Large intestine (tissue), 3 donors: ENCODE measurements at regions not wholly inside any gene's neighbourhood (a gene's known extent, or its start where the extent isn't known, plus 50 kb on each side); places are given as distances from the start of the nearest gene placed in this dataset.

Experiments
- DNase-seq, 2 donors: peaks; one replicate each; pipeline versions ENCODE4 v3.0.0 to v3.0.0-alpha.2; 2013
- H3K27ac ChIP-seq: one replicate; pipeline ENCODE4 v1.5.1; 2013; ENCODE audit warnings: low read length
- H3K27me3 ChIP-seq: 2 replicates; pipeline ENCODE4 v1.6.1; 2013; ENCODE audit warnings: low read length; ENCODE audit not compliant: control insufficient read depth, insufficient read depth
- H3K36me3 ChIP-seq: 2 replicates; pipeline ENCODE4 v1.6.1; 2013; ENCODE audit warnings: low read length; ENCODE audit not compliant: control insufficient read depth, insufficient read depth
- H3K4me1 ChIP-seq: one replicate; pipeline ENCODE4 v1.6.1; 2013; ENCODE audit warnings: low read length; ENCODE audit not compliant: control insufficient read depth, insufficient read depth
- H3K4me3 ChIP-seq: one replicate; pipeline ENCODE4 v1.5.1; 2013; ENCODE audit warnings: low read length
- H3K9me3 ChIP-seq: one replicate; pipeline ENCODE4 v1.6.1; 2013; ENCODE audit warnings: mild to moderate bottlenecking, low read depth, low read length, moderate library complexity; ENCODE audit not compliant: control insufficient read depth
- WGBS: methylation state at CpG from one replicate; pipeline ENCODE4 v1.1.5; 2013; ENCODE audit warnings: low lambda C conversion rate; ENCODE audit not compliant: insufficient coverage; 5-methylcytosine and 5-hydroxymethylcytosine counted together

DNA sequence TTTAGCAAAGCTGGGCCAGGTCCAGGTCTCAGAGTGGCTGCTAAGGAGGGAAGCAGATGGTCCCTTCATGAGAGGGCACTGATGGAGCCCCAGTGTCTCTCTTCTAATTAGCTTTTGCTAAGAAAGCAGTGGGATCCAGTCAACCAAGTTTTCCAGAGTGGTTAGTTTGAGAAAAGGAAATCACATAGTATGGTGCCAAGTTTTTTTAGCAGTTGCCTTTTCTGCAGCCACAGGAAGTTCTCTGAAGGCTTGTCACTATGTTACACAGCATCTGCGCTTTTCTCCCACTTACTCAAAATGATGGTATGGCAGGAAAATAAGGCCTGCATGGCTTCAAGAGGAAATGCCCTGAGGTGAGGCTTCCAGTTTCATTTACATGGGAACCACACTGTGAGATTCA is 331.5 kb upstream of the ZNF462 start:
- H3K27me3 ChIP-seq: no peaks in the 10 kb centered on the region
- no peak overlapping the region for H3K27ac ChIP-seq
- H3K4me1 ChIP-seq: no peaks in the 10 kb centered on the region
- no peak overlapping the region for H3K4me3 ChIP-seq
- no CpG with 5 or more reads among the region's 1 CpG for WGBS
- no peak for DNase-seq
- no peaks in the 10 kb centered on the region for H3K36me3 ChIP-seq
- H3K9me3 ChIP-seq: no peaks in the 10 kb centered on the region

GRCh38 chr9:106532306-106533015 is 330.5 kb upstream of the ZNF462 start:
- Histone ChIP-seq H3K27ac (no peak overlapping the region), H3K36me3 (no peaks in the 10 kb centered on the region), H3K4me3 (no peak overlapping the region), H3K4me1 (no peaks in the 10 kb centered on the region), H3K27me3 (no peaks in the 10 kb centered on the region), H3K9me3 (no peaks in the 10 kb centered on the region)
- DNase-seq: no peak
- WGBS: no CpG with 5 or more reads among the region's 5 CpGs

- no peaks in the 10 kb centered on the region for H3K4me1 ChIP-seq
- no CpG with 5 or more reads among the region's 3 CpGs for WGBS
- H3K27ac ChIP-seq: no peak overlapping the region
- H3K9me3 ChIP-seq: no peaks in the 10 kb centered on the region
- H3K4me3 ChIP-seq: no peak overlapping the region
- no peak for DNase-seq
- H3K27me3 ChIP-seq: no peaks in the 10 kb centered on the region
- H3K36me3 ChIP-seq: no peaks in the 10 kb centered on the region
Observed at GRCh38 chr9:106534800-106535199, 328.2 kb upstream of the ZNF462 start.

- Histone ChIP-seq H3K9me3 (no peaks in the 10 kb centered on the region), H3K27ac (no peak overlapping the region), H3K4me1 (no peaks in the 10 kb centered on the region), H3K36me3 (no peaks in the 10 kb centered on the region), H3K27me3 (no peaks in the 10 kb centered on the region), H3K4me3 (no peak overlapping the region)
- no CpG with 5 or more reads among the region's 1 CpG for WGBS
- DNase-seq: no peak
Observed at GRCh38 chr9:106535439-106535838, 327.5 kb upstream of the ZNF462 start.

DNA sequence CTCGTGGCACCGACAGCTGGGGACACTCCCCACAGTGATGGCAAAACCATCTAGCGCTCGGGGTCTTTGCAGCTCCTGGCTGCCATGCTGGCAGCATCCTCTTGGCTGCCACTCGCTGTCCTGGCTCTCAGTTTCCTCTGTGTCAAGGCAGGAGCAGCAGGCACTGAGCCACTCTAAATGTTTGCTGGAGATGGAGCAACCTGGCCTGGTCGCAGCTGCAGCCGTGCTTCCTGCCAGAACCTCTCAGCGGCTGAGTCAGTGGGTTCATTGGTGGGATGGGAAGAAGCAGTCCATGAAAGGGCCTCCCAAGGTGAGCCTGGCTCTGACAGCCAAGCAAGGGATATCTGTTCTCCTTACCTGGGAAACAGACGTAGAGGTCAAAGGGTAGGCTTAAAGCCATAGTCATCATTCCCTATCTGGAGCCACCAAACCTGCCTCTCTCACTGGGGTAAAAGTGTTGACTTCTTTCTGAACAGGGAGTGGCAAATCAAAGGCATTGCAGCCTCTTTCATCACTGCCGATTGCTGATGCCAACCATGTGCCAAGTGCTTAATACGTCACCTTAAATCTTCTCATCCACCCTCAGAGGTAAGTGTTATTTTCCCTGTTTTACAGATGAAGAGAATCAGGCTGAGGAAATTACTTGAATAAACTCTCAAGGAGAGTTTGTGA is 304.8 kb upstream of the ZNF462 start:
- peaks cover 2% of the 10 kb centered on the region for H3K9me3 ChIP-seq
- H3K27ac ChIP-seq: no peak overlapping the region
- DNase-seq: no peak
- no peak overlapping the region for H3K4me3 ChIP-seq
- no peaks in the 10 kb centered on the region for H3K4me1 ChIP-seq
- whole genome bisulfite sequencing: no CpG with 5 or more reads among the region's 11 CpGs
- H3K36me3 ChIP-seq: no peaks in the 10 kb centered on the region
- no peaks in the 10 kb centered on the region for H3K27me3 ChIP-seq

- 80% methylated on average over 1 of the region's 1 CpG for WGBS
- Histone ChIP-seq H3K4me1 (no peaks in the 10 kb centered on the region), H3K27ac (no peak overlapping the region), H3K9me3 (no peaks in the 10 kb centered on the region), H3K27me3 (no peaks in the 10 kb centered on the region), H3K36me3 (no peaks in the 10 kb centered on the region), H3K4me3 (no peak overlapping the region)
- DNase-seq: no peak
Observed at GRCh38 chr9:106560540-106560939, 302.4 kb upstream of the ZNF462 start.

- H3K27ac ChIP-seq: no peak overlapping the region
- DNase-seq: no peak
- H3K9me3 ChIP-seq: peaks cover 2% of the 10 kb centered on the region
- WGBS: 67% methylated on average over 3 of the region's 5 CpGs
- no peaks in the 10 kb centered on the region for H3K27me3 ChIP-seq
- no peak overlapping the region for H3K4me3 ChIP-seq
- H3K36me3 ChIP-seq: no peaks in the 10 kb centered on the region
- H3K4me1 ChIP-seq: no peaks in the 10 kb centered on the region
Observed at GRCh38 chr9:106575823-106576222, 287.1 kb upstream of the ZNF462 start.

GRCh38 chr9:106576232-106576760 is 286.7 kb upstream of the ZNF462 start:
- H3K27ac ChIP-seq: no peak overlapping the region

GRCh38 chr9:106577121-106577520 is 285.8 kb upstream of the ZNF462 start:
- no peaks in the 10 kb centered on the region for H3K27me3 ChIP-seq
- no peak overlapping the region for H3K27ac ChIP-seq
- H3K36me3 ChIP-seq: no peaks in the 10 kb centered on the region
- no peak for DNase-seq
- no peaks in the 10 kb centered on the region for H3K4me1 ChIP-seq
- H3K4me3 ChIP-seq: no peak overlapping the region
- H3K9me3 ChIP-seq: peaks cover 2% of the 10 kb centered on the region

More at GRCh38 chr9:106576232-106576760, 286.7 kb upstream of the ZNF462 start:
- Histone ChIP-seq H3K9me3 (peaks cover 2% of the 10 kb centered on the region), H3K36me3 (no peaks in the 10 kb centered on the region), H3K4me3 (no peak overlapping the region), H3K27me3 (no peaks in the 10 kb centered on the region), H3K4me1 (no peaks in the 10 kb centered on the region)
- no CpG with 5 or more reads among the region's 7 CpGs for WGBS
- DNase-seq: no peak

DNA sequence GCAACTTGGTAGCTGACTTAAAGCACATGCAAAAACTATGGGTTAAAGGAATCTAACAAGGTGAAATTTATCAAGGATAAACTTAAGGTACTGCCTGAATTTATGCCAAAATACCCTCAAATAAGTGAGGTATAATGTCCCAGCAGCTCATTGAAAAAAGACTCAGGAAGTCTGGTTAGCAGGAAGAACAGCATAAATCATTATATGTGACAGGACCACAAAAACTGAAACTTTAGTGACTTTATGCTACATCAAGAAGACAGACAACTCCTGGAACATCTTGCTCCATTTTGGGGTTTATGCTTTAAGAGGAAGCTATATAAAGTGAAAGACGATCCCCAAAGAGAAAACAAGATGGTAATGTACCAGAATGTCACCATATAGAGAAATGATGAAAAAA is 282.4 kb upstream of the ZNF462 start:
- Histone ChIP-seq H3K27me3 (no peaks in the 10 kb centered on the region), H3K36me3 (no peaks in the 10 kb centered on the region), H3K27ac (no peak overlapping the region), H3K4me1 (no peaks in the 10 kb centered on the region), H3K9me3 (peaks cover 2% of the 10 kb centered on the region), H3K4me3 (no peak overlapping the region)
- WGBS: 100% methylated on average over 1 of the region's 1 CpG
- no peak for DNase-seq

DNA sequence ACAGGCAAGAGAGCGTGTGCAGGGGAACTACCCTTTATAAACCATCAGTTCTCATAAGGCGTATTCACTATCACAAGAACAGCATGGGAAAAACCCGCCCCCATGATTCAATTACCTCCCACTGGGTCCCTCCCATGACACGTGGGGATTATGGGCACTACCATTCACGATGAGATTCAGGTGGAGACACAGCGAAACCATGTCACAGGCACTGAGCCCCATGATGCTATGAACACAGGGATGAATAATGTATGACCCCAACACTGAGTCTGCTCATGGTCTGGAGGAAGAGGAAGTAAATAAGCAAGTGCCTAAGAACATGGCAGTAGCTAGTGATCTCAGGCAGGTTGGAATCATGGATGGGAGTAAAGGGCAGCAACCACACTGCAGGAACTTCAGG is 281.0 kb upstream of the ZNF462 start:
- DNase-seq: no peak
- Histone ChIP-seq H3K36me3 (no peaks in the 10 kb centered on the region), H3K9me3 (no peaks in the 10 kb centered on the region), H3K4me3 (no peak overlapping the region), H3K27me3 (no peaks in the 10 kb centered on the region), H3K27ac (no peak overlapping the region), H3K4me1 (no peaks in the 10 kb centered on the region)
- WGBS: no CpG with 5 or more reads among the region's 6 CpGs
